ENCODE measurements at regions not wholly inside any gene's neighbourhood (a gene's known extent, or its start where the extent isn't known, plus 50 kb on each side); places are given as distances from the start of the nearest gene placed in this dataset.

GRCh38 chr15:81575436-81576123, 201.6 kb upstream of the TMC3 start:
- TF ChIP-seq SIN3A (IDR thresholded peaks at IDR 0.05; ENCODE audit: borderline replicate concordance, insufficient read depth, low read length) (no peak), TAF1 (IDR thresholded peaks at IDR 0.05; ENCODE audit: borderline replicate concordance, insufficient read depth, low read length) (no peak), POLR2AphosphoS5 (IDR thresholded peaks at IDR 0.05; ENCODE audit: low read depth, low read length) (no peak), FOXP2 (optimal IDR thresholded peaks at IDR 0.05; ENCODE audit: borderline replicate concordance, extremely low read depth, extremely low read length, insufficient read depth) (no peak), REST (IDR thresholded peaks at IDR 0.05; ENCODE audit: insufficient read depth in 1 of 2, low read depth in 2 of 2, low read length in 2 of 2) (no peak)

- TF ChIP-seq REST (IDR thresholded peaks at IDR 0.05; ENCODE audit: insufficient read depth in 1 of 2, low read depth in 2 of 2, low read length in 2 of 2) (no peak), TAF1 (IDR thresholded peaks at IDR 0.05; ENCODE audit: borderline replicate concordance, insufficient read depth, low read length) (no peak), POLR2AphosphoS5 (IDR thresholded peaks at IDR 0.05; ENCODE audit: low read depth, low read length) (no peak), FOXP2 (optimal IDR thresholded peaks at IDR 0.05; ENCODE audit: borderline replicate concordance, extremely low read depth, extremely low read length, insufficient read depth) (no peak), SIN3A (IDR thresholded peaks at IDR 0.05; ENCODE audit: borderline replicate concordance, insufficient read depth, low read length) (no peak)
Measured at GRCh38 chr15:81573098-81573746, 199.2 kb upstream of the TMC3 start.

- no peak for TF ChIP-seq TAF1 (IDR thresholded peaks at IDR 0.05; ENCODE audit: borderline replicate concordance, insufficient read depth, low read length)
- TF ChIP-seq REST (IDR thresholded peaks at IDR 0.05; ENCODE audit: insufficient read depth in 1 of 2, low read depth in 2 of 2, low read length in 2 of 2), result no peak
- TF ChIP-seq SIN3A (IDR thresholded peaks at IDR 0.05; ENCODE audit: borderline replicate concordance, insufficient read depth, low read length), result no peak
- TF ChIP-seq POLR2AphosphoS5 (IDR thresholded peaks at IDR 0.05; ENCODE audit: low read depth, low read length), result no peak
- no peak for TF ChIP-seq FOXP2 (optimal IDR thresholded peaks at IDR 0.05; ENCODE audit: borderline replicate concordance, extremely low read depth, extremely low read length, insufficient read depth)
Measured at GRCh38 chr15:81572190-81572589, 198.2 kb upstream of the TMC3 start.

GRCh38 chr15:81569286-81570080, 195.5 kb upstream of the TMC3 start:
- TF ChIP-seq REST (IDR thresholded peaks at IDR 0.05; ENCODE audit: insufficient read depth in 1 of 2, low read depth in 2 of 2, low read length in 2 of 2) (no peak), SIN3A (IDR thresholded peaks at IDR 0.05; ENCODE audit: borderline replicate concordance, insufficient read depth, low read length) (no peak), POLR2AphosphoS5 (IDR thresholded peaks at IDR 0.05; ENCODE audit: low read depth, low read length) (no peak), TAF1 (IDR thresholded peaks at IDR 0.05; ENCODE audit: borderline replicate concordance, insufficient read depth, low read length) (no peak), FOXP2 (optimal IDR thresholded peaks at IDR 0.05; ENCODE audit: borderline replicate concordance, extremely low read depth, extremely low read length, insufficient read depth) (no peak)

All from PFSK-1 (cell line).